Hypothalamus (tissue), 51 donors: ENCODE measurements at regions not wholly inside any gene's neighbourhood (a gene's known extent, or its start where the extent isn't known, plus 50 kb on each side); places are given as distances from the start of the nearest gene placed in this dataset.
"Not testable (repeated sequence)": the region's sequence is repeated elsewhere in the genome, so short reads cannot be mapped to it uniquely, and the experiment has no call there.

Source experiments
- DNase-seq, 51 donors: peaks; one replicate each; lab custom pipeline; 2025; lab: John Stamatoyannopoulos, UW

GRCh38 chr14:28284546-28285300 lies 481.9 kb upstream of the FOXG1 start:
- no peak for DNase-seq

GRCh38 chr14:28294834-28295440 lies 471.6 kb upstream of the FOXG1 start:
- no peak for DNase-seq

GRCh38 chr14:28297559-28297958 lies 469.0 kb upstream of the FOXG1 start:
- DNase-seq: peak in 2 of 51 donors; percentile 5 to 15

- no peak for DNase-seq
Measured at GRCh38 chr14:28298156-28298555, 468.4 kb upstream of the FOXG1 start.

- no peak for DNase-seq
Measured at GRCh38 chr14:28299227-28299626, 467.4 kb upstream of the FOXG1 start.

GRCh38 chr14:28300356-28300755 lies 466.2 kb upstream of the FOXG1 start:
- DNase-seq: no peak

- DNase-seq: no peak
Measured at GRCh38 chr14:28301179-28301578, 465.4 kb upstream of the FOXG1 start.

- DNase-seq: no peak
Measured at GRCh38 chr14:28303248-28303647, 463.3 kb upstream of the FOXG1 start.

GRCh38 chr14:28305938-28306337 lies 460.6 kb upstream of the FOXG1 start:
- peak in 8 of 51 donors; percentile 2 to 63 (median 6) for DNase-seq

- DNase-seq: peak in 1 of 51 donors; percentile 64
Measured at GRCh38 chr14:28307506-28307905, 459.1 kb upstream of the FOXG1 start.

- DNase-seq: peak in 2 of 51 donors; percentile 6 to 9
Measured at GRCh38 chr14:28308734-28309133, 457.9 kb upstream of the FOXG1 start.

GRCh38 chr14:28317890-28318675 lies 448.5 kb upstream of the FOXG1 start:
- DNase-seq: not testable (repeated sequence)

GRCh38 chr14:28321475-28322244 lies 444.9 kb upstream of the FOXG1 start:
- DNase-seq: no peak

GRCh38 chr14:28323366-28323765 lies 443.2 kb upstream of the FOXG1 start:
- no peak for DNase-seq

GRCh38 chr14:28323951-28324741 lies 442.4 kb upstream of the FOXG1 start:
- DNase-seq: no peak

GRCh38 chr14:28340816-28341215 lies 425.8 kb upstream of the FOXG1 start:
- DNase-seq: no peak

GRCh38 chr14:28344381-28344780 lies 422.2 kb upstream of the FOXG1 start:
- no peak for DNase-seq

- DNase-seq: no peak
Measured at GRCh38 chr14:28348797-28349196, 417.8 kb upstream of the FOXG1 start.

GRCh38 chr14:28356819-28357218 lies 409.8 kb upstream of the FOXG1 start:
- DNase-seq: no peak

GRCh38 chr14:28361486-28361885 lies 405.1 kb upstream of the FOXG1 start:
- no peak for DNase-seq
